ENCODE measurements at regions not wholly inside any gene's neighbourhood (a gene's known extent, or its start where the extent isn't known, plus 50 kb on each side); places are given as distances from the start of the nearest gene placed in this dataset.
A peak's percentile ranks its signal among the peaks of the same experiment; 100 is the strongest.

DNA sequence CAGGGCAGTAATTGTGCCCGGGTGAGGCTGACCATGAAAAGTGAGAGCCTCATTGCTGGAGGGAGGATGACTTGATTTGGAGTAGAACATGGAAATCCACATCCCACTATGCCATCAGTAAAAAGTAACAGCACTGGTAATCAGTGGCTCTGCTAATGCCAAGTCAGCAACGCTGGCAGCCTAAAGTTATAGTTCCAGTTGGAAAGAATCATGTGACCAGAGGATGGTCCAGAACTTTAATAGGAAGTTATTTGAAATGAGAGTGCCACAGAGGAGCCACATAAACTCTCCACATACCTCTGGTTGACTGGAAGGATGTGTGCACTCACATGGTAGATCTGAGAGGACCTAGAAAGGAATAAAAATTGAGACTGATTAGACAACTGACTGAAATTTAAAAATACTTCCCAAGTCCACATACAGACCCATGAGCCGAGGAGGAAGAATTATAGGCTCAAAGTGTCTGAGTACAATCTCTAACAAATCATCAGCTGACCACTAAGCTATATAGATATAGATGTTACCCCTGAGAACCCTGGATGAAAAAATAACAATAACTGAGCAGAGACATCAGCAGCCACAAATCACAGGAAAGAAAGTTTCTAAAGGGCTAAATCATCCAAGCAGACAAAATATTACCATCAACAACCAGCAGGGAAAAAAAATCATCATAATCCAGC, 346.8 kb downstream of the STK39 start:
- no peak for DNase-seq

DNA sequence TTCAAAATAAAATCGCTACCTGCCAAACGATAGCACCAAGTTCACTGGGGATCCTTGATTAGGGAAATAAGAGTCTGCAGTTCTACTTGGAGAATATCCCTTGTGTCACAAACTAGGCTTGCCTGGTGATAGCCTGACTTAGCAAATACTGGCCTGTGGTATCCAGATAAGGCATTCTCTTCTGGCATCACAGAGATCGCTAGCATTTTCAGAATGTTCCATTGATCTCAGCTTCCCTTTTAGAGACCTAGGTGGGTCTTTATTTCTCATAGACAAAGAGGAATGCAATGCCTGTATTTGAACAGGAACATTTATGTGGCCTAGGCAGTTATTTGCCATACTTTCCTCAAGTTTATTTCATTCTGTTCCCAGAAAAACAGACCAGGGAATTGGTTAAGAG, 349.1 kb downstream of the STK39 start:
- no peak for DNase-seq

DNA sequence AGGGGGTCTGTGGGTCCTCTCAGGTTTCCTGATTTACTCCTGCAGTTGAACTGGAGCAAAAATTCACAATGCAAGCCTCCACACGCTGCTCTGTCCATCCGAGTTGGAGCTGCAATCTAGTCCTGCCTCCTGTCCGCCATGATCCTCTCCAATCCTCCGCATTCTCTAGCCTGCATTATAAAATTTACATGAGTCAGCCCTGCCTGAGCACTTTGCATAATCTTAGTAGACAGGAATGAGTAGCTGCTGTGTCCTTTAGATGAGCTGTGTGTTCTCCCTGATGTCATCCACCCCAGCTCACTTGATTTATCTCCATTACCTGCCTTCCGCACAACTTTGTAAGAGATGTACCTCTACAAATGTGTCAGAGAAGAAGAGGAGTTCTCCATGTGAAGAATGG, 355.6 kb downstream of the STK39 start:
- DNase-seq, result no peak

DNA sequence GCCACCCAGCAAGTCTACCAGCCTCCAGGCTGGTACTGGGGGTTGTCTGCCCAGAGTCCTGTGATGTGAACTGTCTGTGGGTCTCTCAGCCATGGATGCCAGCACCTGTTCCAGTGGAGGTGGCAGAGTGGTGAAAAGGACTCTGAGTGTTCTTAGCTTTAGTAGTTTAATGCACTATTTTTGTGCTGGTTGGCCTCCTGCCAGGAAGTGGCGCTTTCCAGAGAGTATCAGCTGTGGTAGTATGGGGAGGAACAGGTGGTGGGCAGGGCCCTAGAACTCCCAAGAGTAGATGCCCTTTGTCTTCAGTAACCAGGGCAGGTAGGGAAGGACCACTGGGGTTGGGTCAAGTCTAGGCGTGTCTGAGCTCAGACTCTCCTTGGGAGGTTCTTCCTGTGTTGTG, 356.7 kb downstream of the STK39 start:
- no peak for DNase-seq

DNA sequence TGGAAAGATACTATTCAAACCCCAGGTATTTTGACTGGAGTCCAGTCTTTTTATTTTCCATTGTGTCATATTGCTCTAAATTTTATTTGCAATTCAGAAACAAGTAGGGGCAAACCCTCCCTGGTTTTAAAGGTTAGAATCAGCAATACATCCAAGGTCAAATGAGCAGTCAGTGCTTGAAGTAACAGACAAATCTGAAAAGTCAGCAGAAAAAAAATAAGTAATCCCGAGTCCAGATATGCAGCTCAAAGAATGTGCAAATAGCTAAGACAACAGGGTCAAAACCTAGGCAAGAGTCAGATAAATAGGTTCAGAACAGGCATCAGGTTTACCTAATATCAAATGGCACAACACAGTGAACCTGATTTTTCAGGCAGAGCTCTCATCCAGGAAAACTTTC, 367.0 kb downstream of the STK39 start:
- DNase-seq, result no peak

DNA sequence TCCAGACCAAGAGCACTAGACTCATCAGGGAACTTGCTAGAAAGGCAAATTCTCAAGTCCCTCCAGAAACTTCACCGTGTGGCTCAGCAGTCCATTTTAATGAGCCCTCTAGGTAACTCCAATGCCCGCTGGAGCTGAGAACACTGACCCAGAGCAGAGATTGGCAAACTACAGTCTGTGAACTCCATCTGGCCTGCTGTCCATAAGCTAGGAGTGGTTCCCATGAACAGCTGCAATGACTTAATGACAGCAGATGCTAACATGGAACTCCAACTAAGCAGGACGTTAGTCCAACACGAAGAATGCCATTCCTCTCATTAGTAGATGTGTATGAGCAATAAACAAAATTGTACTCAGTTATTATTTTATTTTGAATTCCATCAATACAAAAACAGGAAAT, 371.9 kb downstream of the STK39 start:
- no peak for DNase-seq

DNA sequence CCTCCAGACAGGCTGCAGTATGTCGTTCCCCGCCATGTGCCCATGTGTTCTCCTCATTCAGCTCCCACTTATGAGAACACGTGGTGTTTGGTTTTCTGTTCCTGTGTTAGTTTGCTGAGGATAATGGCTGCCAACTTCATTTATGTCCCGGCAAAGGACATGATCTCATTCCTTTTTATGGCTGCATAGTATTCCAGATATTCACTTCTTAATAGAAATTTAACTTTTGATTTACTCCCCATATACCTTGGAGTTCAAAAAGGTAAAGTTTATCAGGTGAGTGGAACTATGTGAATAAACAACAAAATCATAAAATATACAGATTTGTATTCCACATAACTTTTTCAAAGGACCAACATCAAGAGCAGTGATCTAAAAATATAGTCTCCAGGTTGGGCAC, 372.6 kb downstream of the STK39 start:
- no peak for DNase-seq

DNA sequence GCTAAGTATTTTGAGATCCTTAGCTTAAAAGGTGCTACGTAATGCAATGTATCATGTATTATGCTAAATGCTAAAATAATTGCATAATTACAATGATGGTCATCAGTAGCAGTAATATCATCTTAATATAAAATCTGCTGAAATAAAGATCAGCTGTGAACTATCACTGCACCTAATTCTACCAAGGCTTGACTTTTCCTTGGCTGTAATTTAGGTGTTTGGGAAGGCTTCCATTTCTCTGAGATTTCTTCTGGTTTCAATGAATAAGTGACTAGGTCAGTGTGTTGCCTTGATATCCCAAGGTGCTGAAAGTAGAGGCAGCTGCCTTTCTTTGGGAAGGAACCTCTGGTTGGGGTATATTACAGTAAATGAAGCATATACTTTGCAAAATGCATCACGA, 376.1 kb downstream of the STK39 start:
- no peak for DNase-seq

DNA sequence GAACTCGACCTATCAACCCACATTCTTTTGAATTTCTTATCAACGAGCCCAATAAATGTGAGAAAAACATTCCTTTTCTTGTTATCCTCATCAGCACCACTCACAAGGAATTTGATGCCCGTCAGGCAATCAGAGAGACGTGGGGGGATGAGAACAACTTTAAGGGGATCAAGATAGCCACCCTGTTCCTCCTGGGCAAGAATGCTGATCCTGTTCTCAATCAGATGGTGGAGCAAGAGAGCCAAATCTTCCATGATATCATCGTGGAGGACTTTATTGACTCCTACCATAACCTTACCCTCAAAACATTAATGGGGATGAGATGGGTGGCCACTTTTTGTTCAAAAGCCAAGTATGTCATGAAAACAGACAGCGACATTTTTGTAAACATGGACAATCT, 378.2 kb downstream of the STK39 start:
- DNase-seq, result no peak

DNA sequence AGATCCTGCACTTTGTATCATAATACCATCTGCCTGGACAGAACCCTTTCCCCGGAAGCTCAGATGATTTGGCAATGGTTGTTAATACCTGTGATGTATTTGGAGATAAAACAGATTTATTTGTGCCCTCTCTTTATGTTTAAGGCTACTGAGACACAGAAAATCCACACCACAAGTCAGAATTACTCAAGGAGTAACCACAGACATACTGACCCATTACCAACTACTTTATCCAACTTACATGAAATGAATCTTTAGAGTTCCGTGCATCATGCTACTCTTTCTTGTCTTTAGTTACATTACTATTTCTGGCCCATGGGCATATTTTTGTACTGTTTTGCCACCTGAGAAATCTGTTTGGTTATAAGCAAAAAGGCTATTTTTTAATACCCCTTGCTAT, 384.0 kb downstream of the STK39 start:
- no peak for DNase-seq

DNA sequence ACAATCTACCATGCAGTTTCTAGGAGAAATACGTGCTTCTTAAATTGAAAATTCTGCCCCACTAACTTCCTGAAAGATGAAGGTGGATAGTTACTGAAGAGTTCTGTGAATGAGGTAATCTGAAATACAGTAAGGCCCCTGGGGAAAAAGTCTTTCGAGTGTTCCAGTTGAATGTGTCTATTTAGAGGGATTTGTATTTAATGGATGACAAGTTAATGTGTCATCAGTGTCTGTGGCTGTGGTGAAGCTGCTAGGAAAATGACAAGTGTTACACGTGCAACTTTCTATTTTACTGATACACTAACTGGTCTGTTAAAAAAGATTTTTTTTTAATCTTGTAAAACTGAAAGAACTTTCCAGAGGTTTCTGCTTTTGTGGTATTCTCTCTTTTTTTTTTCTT, 384.6 kb downstream of the STK39 start:
- DNase-seq, result no peak

DNA sequence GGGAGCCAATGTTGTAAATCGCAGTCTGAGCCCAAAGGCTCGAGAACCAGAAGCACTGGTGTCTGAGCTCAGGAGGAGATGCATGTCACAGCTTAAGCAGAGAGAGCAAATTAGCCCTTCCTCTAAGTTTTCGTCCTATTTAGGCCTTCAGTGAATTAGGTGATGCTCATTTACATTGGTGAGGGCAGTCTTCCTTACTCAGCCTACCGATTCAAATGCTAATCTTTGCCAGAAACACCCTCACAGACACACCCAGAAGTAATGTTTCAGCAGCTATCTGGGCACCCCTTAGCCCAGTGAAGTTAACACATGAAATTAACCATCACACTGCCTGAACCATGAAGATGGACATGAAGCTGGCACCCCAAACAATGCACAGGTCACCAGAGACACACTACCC, 385.1 kb downstream of the STK39 start:
- DNase-seq, result no peak

DNA sequence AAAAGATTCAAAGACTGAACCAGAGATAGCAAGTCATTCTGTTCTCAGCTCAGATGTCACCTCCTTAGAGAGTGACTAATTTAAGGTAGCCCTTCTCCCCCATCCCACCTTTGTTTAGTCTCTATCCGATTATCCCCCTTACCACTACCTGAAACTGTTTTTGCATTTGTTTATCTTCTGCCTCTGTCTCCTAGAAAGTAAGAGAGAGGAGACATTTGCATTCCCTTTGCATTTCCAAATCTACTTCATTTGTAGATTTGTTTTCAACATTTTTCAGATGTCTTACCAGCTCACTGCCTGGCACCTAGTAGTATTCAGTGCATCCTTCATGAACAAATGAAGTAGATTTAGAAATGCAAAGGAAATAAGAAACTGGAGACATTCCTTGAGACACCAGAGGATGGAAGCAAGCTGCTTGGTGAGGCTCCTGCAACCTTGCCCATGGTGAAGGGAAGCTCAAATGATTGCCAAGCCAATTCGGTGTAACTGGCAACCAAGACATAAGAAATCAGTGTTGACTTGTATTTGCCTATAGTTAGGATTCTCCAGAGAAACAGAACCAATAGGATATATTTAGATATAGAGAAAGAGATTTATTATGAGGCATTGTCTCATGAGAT, 385.7 kb downstream of the STK39 start:
- no peak for DNase-seq

DNA sequence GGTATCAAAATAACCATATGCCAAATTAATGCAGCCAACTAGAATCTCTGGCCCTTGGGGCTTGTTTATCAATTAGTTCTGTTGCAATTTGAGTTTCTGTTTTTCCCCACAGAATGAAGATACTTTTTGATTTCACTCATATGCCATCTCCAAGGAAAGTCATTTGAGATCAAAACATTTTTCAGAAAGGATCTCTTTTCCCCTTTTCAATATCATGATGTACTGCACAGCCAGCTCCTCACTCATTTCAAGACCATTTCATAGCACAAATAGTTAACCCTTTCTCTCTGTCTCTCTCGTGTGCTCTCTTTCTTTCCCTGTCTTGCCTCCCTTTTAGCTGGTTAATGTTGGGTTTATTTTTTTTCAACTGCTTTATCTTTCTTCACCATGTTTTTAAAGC, 387.3 kb downstream of the STK39 start:
- DNase-seq, result no peak

DNA sequence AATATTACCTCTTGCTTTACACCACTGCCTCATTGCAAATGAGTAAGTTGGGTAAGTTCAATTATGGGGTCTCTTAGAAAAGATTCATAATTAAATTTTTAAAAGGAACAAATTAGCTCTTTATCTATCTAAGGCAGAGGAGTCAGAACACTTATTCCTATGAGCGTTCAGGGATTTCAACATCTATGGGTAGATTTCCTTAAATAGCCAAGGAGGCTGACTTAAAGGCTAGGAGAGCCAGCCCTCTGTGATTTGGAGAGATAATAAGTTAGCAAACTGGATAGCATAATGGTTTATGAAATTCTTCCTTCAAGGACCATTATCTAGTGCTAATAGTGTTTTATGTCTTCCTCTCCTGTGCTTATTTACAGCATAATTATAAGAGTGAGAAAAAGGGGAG, 387.7 kb downstream of the STK39 start:
- DNase-seq, result no peak

DNA sequence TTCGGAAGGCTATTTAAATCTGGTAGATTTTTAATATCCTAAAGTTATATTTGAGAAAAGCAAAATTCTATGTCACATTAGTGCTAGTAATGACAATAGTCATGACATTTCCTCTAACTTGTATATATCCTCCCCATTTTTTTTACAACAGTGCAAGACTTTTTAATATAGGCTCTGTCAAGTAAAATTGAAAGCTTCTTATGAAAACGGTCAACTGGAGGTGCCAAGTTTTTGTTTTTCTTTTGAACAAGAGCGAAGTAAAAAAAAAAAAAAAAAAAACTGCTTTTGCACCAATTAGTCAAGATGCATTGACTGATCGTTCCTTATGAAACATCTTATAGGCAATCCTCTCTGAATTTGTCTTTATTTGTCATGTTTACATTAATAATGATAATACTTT, 389.3 kb downstream of the STK39 start:
- DNase-seq, result no peak

DNA sequence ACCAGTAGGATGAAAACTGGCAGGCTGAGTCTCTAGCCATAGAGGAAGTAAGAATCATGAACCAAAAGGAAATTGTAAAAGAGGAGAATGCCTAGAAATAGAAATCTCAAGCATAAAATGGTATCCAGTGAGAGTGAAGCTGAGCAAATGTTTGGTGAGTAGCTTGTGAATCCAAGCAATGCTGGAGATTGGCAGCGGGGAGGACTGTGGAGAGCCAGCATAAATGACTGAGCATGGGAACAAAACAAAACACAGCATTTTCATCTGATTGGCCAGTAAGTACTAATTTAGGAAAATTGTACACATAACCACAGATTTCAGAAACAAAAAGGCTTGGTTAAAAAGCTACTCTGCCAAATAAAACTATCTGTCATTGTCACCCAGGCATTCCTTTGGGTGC, 390.0 kb downstream of the STK39 start:
- DNase-seq, result no peak

DNA sequence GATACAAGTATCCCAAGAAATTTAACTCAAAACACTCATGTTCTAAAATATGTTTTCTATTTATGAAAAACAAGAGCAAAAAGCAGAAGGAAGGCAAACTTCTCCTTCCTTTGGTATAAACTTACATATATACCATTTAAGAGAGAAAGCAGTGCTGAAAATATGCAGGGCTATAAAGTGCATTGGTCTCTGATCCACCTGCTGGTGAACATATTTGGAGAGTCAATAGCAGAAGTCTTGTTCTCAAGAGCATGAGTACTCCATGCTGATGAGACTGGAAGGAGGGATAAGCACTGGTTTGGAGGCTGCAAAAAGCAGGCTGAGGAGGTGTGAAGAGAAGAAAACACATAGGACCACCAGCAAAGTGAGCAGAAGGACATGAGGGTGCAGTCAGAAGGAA, 391.2 kb downstream of the STK39 start:
- no peak for DNase-seq

DNA sequence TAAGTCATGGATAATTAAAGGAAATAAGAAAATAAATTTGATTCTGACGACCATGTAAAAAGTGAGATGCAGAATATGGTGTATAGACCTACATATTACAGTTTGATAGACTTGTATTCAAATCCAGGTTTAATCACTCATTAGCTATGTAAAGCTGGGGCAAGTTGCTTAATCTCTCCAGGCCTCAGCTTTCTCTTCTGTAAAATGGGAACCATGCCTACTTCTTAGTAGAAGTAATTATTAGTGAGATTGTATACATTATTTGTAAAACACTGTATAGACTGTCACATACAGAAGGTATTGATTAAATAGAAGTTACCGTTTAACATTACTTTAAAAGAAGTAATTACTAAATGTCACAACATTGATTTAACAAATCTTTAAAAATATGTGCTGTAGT, 392.2 kb downstream of the STK39 start:
- DNase-seq, result no peak

DNA sequence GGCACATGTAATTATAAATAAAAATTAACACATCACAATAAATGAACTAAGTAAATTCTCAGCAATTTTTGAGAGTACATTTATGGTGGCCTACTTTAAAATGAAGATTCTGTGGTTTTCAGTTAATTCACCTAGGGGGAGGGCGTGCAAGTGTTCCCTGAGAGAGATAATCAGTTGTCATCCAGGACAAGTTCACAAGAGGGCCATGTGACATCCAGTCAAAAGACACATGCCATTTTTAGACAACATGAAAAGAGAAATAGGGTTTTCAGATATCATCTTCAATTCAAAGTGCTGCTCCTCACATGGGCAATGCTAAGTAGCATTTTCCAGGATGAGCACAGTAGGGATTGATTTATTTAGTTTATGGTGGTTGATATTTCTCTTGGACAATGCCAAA, 393.7 kb downstream of the STK39 start:
- no peak for DNase-seq

DNA sequence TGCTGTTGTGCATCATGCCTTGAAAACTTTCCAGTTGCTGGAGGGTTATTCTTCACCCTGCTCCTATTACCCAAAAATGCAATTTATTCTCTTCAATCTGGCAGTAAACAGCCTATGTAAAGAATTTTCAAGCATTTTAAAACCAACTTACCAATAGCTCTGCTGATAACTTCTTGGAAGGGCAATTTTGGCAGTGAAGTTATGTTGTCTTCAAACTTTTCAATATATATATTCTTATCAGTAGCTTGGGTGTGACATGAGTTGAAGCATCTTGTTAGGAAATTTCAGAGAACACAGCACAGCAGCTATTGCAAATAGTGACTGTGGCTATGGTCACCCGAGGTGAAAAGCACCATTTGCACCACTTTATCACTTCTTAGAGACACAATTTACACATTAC, 395.5 kb downstream of the STK39 start:
- no peak for DNase-seq

DNA sequence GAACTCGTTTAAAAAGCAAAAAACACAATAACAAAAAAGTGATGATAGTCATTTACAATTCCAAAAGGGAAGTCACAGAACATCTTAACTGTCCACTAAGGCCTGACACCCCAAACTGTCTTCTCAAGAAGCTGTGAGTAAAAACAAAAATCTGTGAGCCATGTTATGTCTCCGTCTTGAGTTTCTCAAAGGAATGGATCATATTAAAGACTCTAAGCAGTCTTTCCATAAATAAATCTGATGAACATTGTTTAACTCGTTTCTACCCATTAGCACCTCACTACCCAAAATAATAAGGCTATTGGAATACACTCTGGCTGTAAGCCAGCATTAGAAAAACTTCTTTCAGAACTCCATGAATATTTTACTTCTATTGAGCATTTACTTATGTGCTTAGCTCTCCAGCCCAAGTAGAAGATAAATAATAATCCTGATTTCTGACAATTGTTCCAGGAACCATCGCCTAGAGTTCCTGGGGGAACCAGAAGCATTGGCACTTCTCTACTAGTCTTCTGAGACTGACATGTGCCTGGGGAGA, 396.0 kb downstream of the STK39 start:
- DNase-seq, result no peak

DNA sequence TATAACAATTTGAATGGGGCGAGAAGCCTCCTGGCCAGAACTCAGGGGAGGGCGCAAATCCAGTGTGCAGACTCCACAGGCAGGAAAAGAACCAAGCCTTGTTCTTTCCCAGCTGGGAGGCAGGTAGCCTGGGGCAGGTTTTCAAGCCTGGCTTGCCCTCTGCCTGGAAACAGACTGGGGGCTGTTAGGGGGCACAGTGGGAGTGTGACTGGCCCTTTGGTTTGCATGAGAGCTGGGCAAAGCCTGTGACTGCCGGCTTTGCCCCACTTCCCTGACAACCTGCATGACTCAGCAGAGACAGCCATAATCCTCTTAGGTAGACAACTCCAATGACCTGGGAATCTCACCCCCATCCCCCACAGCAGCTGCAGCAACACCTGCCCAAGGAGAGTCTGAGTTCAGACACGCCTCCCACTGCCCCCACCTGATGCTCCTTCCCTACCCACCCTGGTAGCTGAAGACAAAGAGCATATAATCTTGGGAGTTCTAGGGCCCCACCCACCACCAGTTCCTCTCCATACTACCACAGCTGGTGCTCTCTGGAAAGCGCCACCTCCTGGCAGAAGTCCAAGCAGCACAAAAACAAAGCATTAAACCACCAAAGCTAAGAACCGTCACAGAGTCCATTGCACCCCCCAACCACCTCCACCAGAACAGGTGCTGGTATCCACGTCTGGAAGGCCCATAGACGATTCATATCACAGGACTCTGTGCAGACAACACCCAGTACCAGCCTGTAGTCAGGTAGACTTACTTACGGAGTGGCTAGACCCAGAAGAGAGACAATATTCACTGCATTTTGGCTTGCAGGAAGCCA, 402.5 kb downstream of the STK39 start:
- peak in 1 of 2 experiments; percentile 20 for DNase-seq

DNA sequence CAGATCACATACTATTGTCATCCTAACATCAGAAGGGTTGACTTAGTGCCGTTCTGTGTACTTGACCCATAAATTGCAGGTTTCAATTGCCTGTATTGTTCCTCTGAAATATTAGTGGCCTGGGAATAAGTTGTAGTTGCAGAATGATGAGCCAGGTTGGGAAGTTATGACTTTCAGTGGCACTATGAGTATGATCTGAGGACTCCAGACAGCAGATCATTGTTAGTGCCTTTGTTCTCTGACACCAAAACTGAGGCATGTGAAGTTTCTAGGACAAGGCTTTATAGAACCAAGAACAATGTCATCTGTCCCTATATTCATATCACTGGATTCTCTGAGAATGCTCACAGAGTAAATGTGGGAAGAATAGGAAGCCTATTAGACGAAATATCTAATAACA, 403.7 kb downstream of the STK39 start:
- no peak for DNase-seq

All from activated T-cell treated with anti-CD3 and anti-CD28 coated beads, Interleukin-2, amount 50 U/mL, for 48 hours (primary cell).